Stimulated activated naive CD8-positive, alpha-beta T cell treated with anti-CD3 and anti-CD28 coated beads, Interleukin-15, Interleukin-2, amounts not matched to agents 100 U/mL and 50 U/mL, for 24 hours (primary cell): ENCODE measurements at regions not wholly inside any gene's neighbourhood (a gene's known extent, or its start where the extent isn't known, plus 50 kb on each side); places are given as distances from the start of the nearest gene placed in this dataset.
"Not testable (repeated sequence)": the region's sequence is repeated elsewhere in the genome, so short reads cannot be mapped to it uniquely, and the experiment has no call there.

Experiments
- ATAC-seq: fragments of 150-1000 bp; cut with Tn5 transposase; one replicate; pipeline ENCODE4 v1.10.0; 2021
- DNase-seq: peaks from one replicate; pipeline ENCODE4 v3.0.0; 2021

GRCh38 chr3:195635262-195635873, 51.6 kb upstream of the APOD start:
- ATAC-seq, DNase-seq: not testable (repeated sequence)

DNA sequence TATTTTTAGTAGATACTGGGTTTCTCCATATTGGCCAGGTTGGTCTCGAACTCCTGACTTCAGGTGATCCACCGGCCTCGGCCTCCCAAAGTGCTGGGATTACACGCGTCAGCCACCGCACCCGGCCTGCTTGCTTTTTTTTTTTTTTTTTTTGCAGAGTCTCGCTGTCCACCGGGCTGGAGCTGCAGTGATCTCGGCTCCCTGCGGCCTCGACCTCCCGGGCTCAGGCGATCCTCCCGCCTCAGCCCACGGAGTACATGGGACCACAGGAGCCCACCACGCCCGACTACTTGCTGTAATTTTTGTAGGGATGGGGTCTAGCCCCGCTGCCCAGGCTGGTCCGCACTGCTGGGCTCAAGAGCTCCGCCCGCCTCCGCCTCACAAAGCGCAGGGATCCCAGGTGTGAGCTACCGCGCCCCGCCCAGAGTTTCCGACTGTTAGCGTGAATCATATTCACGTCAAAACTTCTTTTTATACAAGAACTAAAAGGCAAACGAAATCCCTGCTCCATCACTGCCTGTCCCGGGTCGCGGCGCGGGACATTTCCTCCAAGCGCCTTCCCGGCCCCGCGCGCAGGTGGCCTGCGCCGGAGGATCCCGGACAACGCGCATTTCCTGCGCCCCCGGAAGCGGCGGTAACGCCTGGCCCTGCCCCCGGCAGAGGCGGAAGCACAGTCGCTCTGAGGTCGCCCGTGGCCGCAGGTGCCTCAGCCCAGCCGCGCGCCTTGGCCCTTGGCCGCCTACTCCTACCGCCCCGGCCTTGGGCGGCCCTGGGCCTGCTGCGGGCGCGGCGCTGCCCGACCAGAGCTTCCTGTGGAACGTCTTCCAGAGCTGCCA, 50.9 kb upstream of the APOD start:
- ATAC-seq (peak; percentile 89), DNase-seq (peak; percentile 40)
